AG04449 (cell line): ENCODE measurements at regions not wholly inside any gene's neighbourhood (a gene's known extent, or its start where the extent isn't known, plus 50 kb on each side); places are given as distances from the start of the nearest gene placed in this dataset.

Experiments
- CTCF ChIA-PET: fragments of 350-600 bp; formaldehyde crosslinking; extraction: SDS; loops from one replicate; lab custom pipeline; 2021; ENCODE audit warnings: antibody characterized with exemption; lab: Yijun Ruan, JAX
- POLR2A ChIA-PET: fragments of 400-600, 350-600 bp; formaldehyde crosslinking; extraction: SDS; loops from one replicate; lab custom pipeline; 2020; ENCODE audit warnings: antibody characterized with exemption, inconsistent platforms; lab: Yijun Ruan, JAX
- DNase-seq: peaks from one replicate; pipeline ENCODE4 v3.0.0-alpha.2; 2010; ENCODE audit warnings: low read depth, low spot score
- H3K4me3 ChIP-seq: 2 replicates; pipeline ENCODE4 v1.5.1; 2011; ENCODE audit warnings: low read depth, mild to moderate bottlenecking, control low read depth, low read length
- TF ChIP-seq, protein P1 (sequence below): IDR thresholded peaks from one replicate; pipeline ENCODE4 v1.5.1; 2011; ENCODE audit warnings: mild to moderate bottlenecking, moderate library complexity, low read length, control low read depth, inconsistent platforms; ENCODE audit not compliant: insufficient read depth; ENCODE audit errors: missing control alignments

DNA sequence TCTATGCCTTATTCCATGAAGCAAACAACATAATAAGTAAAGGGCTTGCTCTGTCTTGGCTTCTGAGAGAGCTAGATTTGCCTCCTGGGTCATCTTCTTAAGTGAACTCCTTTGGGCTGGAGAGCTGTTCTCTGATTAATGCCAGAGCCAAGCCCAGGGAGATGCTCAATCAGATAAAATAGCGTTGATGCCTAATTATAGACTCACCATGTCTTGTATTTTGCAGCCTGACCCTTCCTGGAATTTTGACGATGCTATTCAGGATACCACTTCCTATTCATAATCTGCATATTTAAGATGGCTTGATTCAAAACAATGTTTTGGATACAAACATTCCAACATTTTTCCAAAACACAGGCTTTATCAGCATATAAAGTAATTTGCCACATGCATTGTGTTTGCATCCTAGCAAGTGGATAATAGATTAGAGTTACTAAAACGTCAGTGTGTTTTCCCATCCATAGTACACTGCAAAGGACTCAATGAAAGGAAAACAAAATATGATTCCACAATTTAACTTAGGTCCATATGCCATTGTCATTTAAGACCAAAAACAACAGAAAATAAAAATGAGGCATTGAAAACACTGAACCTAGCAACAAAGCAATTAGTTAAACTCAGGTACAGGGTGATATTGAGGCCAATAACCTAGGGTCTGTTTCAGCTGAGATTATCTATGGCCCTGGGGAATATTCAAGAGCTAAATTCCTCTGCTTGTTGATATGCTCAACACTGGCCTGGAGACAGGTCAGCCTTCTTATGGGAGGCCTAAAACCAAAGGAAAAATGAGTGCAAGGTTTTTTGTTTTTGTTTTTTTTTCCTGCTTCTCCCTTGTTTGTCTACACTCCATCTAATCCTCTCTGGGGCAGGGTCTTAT lies 184.2 kb upstream of the FOXN3 start:
- TF ChIP-seq, protein P1, sequence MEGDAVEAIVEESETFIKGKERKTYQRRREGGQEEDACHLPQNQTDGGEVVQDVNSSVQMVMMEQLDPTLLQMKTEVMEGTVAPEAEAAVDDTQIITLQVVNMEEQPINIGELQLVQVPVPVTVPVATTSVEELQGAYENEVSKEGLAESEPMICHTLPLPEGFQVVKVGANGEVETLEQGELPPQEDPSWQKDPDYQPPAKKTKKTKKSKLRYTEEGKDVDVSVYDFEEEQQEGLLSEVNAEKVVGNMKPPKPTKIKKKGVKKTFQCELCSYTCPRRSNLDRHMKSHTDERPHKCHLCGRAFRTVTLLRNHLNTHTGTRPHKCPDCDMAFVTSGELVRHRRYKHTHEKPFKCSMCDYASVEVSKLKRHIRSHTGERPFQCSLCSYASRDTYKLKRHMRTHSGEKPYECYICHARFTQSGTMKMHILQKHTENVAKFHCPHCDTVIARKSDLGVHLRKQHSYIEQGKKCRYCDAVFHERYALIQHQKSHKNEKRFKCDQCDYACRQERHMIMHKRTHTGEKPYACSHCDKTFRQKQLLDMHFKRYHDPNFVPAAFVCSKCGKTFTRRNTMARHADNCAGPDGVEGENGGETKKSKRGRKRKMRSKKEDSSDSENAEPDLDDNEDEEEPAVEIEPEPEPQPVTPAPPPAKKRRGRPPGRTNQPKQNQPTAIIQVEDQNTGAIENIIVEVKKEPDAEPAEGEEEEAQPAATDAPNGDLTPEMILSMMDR, result no peak
- CTCF ChIA-PET, result interaction anchor here (0.6 kb wide), 1 partner anchor 560 kb away, joined by 3 read pairs; no protein-coding TSS in a partner anchor
- POLR2A ChIA-PET, result interaction anchor here (0.7 kb wide), 1 partner anchor 156 kb away, joined by 3 read pairs; no protein-coding TSS in a partner anchor
- peak; percentile 66 for DNase-seq
- H3K4me3 ChIP-seq, result no peak overlapping the region

DNA sequence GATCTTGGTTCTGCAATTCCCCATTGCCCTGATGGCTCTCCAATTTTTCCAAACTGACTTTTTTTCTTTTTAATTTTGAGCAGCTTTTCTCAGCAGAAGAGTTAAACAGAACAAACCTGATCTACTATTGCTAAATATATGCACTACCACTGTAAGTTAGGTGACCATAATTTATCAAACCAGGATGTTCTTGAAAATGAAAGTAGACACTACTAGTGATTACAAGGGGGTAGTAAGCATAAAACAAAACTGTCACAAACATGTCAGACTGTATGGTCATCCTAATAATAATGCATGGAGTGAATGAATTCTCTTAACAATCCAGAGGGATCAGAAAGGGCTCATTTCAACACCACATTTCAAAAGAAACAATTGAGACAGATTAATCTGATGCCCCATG lies 183.0 kb upstream of the FOXN3 start:
- CTCF ChIA-PET, result interaction anchor here (1.0 to 1.1 kb wide), 2 partner anchors 9 to 336 kb away, joined by 3 read pairs; no protein-coding TSS in a partner anchor
- TF ChIP-seq, protein P1, result no peak
- no peak for DNase-seq
- no peak overlapping the region for H3K4me3 ChIP-seq
- POLR2A ChIA-PET, result no interaction called here

DNA sequence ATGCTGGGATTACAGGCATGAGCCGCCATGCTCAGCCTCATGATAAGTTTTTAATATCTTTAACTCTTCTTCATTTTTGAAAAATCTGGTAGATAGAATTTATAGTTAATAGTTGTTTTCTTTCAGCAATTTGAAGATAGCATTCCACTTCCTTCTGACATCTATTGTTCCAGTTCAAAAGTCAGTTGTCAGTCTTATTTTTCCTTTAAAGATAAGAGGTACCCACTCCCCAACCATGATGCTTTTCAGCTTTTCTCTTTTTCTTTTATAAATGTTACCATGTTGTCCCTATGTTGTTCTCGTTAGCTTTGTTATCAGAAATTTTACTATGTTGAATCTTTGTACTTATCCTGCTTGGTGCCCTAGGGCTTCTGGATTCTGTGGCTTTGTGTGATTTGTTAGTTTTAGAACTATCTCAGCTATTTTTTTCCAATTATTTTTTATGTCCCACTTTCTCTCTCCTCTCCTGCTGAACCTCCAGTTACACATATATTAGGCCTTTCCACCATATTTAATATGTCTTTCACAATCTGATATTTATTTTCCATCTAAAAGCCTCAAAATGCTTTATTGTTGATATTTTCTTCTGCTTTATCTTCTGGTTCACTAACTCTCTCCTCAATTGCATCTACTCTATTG lies 181.6 kb upstream of the FOXN3 start:
- DNase-seq, result no peak
- no peak overlapping the region for H3K4me3 ChIP-seq

DNA sequence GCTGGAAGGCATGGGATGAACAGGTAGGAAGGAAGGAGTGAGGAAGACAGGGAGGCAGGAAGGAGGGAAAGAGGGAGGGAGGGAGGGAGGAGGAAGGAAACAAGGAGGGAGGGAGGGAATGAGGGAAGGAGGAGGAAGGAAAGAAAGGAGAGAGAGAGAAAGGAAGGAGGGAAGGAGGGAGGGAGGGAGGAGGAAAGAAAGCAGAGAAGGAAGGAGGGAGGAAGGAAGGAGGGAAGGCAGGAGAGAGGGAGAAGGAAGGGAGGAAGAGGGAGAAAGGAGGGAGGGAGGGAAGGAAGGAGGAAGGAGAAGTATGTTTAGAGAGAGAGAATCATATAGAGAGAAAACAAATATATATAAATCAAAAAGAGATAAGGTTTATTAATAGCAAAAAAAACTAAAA lies 175.9 kb upstream of the FOXN3 start:
- TF ChIP-seq, protein P1, result no peak
- POLR2A ChIA-PET, result no interaction called here
- CTCF ChIA-PET, result no interaction called here
- H3K4me3 ChIP-seq, result no peak overlapping the region
- no peak for DNase-seq

More for the DNA sequence above, 181.6 kb upstream of the FOXN3 start:
- CTCF ChIA-PET, result interaction anchor here (1.0 kb wide), 1 partner anchor 338 kb away, joined by 3 read pairs; no protein-coding TSS in a partner anchor
- POLR2A ChIA-PET, result no interaction called here
- TF ChIP-seq, protein P1, result no peak

DNA sequence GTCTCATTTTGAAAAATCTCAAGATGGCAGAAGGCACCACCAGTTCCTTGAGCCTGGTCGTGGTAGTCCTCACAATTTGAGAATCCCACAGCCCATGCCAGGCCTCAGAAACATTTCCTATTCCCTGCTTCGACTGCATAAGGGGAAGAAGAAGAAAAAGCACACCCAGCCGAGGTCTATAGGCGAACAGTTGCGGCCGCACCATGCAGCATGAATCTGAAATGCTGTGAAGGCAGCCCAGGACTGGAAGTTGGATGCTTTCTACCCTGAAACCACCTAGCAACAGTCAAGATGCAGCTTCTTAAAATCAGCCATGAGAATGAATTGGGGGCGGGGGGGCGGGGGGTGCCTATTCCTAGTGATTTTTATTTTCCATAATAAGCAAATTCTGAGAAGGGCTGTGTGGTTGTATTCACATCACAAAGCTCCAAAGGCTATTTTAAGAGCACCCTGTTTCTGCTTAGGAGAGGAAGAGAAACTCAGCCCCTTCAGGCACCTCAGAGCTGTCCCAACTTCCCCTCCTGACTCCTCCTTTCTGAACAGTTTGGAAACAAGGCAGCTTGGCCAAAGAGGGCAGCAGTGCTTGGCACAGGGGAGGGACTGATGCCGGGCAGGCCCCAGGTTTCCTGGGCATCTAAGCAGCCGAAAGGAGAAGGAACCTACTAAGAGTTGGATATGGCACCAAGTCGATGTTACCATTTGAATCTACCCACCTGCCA lies 172.5 kb upstream of the FOXN3 start:
- H3K4me3 ChIP-seq, result no peak overlapping the region
- POLR2A ChIA-PET, result no interaction called here

More for the DNA sequence above, 172.5 kb upstream of the FOXN3 start:
- CTCF ChIA-PET, result no interaction called here
- DNase-seq, result no peak
- TF ChIP-seq, protein P1, result no peak
